CD4-positive, alpha-beta T cell treated with Interleukin-12 subunit alpha and Interleukin-12 subunit beta, for 1 hour (primary cell): ENCODE measurements at regions not wholly inside any gene's neighbourhood (a gene's known extent, or its start where the extent isn't known, plus 50 kb on each side); places are given as distances from the start of the nearest gene placed in this dataset.

Source experiments
- DNase-seq: peaks from one replicate; pipeline ENCODE4 v3.0.0-alpha.2; 2020

DNA sequence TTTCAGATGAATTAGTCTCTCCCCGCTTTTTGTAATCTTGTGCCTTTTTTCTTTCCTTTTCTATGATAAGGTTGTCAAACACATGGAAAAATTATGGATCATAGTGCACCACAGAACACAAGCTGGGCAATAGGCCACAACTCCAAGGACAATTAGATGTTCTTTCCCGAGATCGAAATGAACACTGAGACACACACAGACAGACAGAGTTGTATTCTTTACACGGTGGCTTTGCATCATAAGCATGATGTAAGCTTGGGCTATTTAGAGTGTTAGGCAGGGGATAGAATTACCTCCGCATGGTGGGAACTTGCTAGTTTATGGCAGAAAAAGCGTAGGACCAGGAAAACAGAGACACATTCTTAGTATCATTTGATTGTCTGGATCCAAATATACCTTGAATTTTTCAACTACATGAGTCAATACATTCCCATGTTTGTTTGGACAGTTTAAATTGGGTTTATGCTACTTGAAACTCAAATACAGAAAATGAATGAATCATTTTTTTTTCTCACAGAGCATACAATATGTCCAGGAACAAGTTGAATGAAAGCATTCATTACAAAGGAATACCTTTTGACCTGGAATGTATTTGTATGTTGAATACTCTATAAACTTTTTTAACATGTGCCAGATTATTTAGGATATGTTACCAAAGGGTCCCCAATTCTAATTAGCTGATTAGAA lies 1611.5 kb upstream of the TMEFF2 start:
- no peak for DNase-seq

- DNase-seq, result no peak
Observed at GRCh38 chr2:193796847-193797246, 1602.1 kb upstream of the TMEFF2 start.

DNA sequence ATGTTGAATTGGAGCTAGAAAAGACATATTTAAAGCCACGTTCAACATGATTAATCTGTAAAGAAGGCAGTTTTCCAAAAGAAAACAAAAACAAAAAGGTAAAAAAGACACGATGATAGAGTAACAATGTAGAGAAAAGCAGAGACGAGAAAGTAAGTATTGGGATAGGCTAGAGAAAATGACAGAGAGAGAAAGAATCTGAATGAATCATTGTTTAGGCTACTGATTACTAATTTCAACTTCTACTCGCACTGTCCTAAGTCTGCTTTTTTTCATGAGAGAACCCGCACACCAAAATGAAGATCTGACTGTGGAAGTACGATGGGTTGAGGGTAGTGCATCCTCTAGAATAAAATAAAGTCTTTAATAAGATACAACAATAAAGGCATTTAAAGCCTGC lies 1599.2 kb upstream of the TMEFF2 start:
- no peak for DNase-seq

GRCh38 chr2:193783681-193784080 lies 1588.9 kb upstream of the TMEFF2 start:
- DNase-seq, result no peak

- DNase-seq, result no peak
Observed at GRCh38 chr2:193778293-193778692, 1583.6 kb upstream of the TMEFF2 start.

DNA sequence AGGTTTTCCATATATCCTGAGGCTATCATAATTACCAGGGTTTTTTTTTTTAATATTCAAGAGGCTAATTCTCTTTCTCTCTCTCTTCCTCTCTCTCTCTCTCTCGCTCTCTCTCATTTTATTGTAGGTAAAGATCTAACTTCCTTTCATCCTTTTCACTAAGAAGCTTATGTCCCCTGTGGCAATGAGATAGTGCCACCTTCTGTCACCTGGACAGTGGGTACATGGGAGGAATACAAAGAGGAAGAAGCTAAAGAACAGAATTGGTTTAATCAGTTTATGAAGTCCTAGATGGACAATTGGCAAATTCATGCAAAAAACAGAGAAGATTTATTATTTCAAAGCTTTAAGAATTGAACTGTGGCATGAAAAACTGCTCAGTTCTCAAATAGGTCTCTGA lies 1582.3 kb upstream of the TMEFF2 start:
- no peak for DNase-seq

DNA sequence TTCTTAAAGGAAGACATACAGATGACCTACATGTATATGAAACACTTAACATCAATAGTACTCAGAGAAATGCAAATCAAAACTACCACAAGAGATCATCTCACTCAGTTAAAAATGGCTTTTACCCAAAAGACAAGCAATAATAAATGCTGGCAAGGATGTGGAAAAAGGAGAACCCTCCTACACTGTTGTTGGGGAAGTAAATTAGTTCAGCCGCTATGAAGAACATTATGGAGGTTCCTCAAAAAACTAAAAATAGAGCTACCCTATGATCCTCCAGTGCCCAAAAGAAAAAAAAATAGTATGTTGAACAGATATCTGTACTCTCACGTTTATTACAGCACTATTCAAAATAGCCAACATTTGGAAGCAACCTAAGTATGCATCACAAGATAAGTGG lies 1579.4 kb upstream of the TMEFF2 start:
- DNase-seq, result no peak

- DNase-seq, result no peak
Observed at GRCh38 chr2:193751299-193751698, 1556.6 kb upstream of the TMEFF2 start.

- no peak for DNase-seq
Observed at GRCh38 chr2:193749485-193749884, 1554.8 kb upstream of the TMEFF2 start.

DNA sequence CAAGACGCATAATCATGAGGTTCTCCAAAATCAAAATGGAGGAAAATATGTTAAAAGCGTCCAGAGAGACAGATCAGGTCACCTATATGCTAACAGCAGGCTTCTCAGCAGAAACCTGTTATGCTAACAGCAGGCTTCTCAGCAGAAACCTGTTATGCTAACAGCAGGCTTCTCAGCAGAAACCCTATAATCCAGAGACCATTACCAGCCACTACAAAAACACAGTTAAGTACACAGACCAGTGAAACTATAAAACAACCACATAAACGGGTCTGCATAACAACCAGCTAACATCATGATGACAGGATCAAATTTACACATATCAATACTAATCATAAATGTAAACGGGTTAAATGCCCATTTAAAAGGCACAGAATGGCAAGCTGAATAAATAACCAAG lies 1548.4 kb upstream of the TMEFF2 start:
- no peak for DNase-seq

- DNase-seq, result no peak
Observed at GRCh38 chr2:193738892-193739291, 1544.2 kb upstream of the TMEFF2 start.

GRCh38 chr2:193712912-193713311 lies 1518.2 kb upstream of the TMEFF2 start:
- no peak for DNase-seq

DNA sequence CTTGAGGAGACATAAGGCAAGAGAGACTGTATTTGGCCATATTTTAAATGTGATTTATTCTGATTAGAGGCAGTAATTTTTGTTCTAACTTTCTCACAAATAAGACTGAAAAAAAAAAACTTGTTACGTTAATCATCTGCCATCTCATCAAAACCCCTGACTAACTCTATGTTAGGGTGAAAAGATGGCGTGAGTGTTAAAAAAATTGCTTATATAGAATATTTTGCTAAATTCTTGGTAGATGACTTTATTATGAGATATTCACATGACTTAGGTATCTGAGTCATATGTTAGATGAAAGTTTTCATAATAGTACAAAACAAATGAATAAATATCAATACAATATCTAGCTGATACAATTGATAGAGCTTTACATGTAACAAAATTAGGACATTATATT lies 1508.7 kb upstream of the TMEFF2 start:
- DNase-seq, result no peak

GRCh38 chr2:193701484-193701883 lies 1506.8 kb upstream of the TMEFF2 start:
- no peak for DNase-seq

GRCh38 chr2:193695367-193695766 lies 1500.6 kb upstream of the TMEFF2 start:
- DNase-seq, result no peak

GRCh38 chr2:193693758-193694157 lies 1499.0 kb upstream of the TMEFF2 start:
- DNase-seq, result no peak

- DNase-seq, result no peak
Observed at GRCh38 chr2:193690572-193690971, 1495.8 kb upstream of the TMEFF2 start.

- DNase-seq, result no peak
Observed at GRCh38 chr2:193687195-193687594, 1492.5 kb upstream of the TMEFF2 start.

DNA sequence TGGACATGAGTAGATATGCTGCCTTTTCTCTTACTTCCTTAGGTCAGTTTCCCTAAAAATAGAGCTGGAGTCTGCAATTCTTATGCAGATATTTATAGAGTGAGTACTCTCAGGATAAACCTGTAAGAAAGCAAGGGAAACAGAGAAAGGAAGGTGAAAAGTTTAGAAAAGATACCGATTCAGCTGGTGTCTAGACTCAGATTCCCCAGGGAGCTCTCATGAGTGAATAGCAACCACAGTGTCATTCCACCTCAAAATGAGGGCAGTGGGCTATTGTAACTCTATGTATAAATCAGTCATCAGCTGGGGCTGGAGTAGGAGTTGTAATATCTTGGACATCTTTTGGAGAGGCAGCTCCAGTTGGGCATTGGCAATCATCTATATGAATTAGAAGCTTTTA lies 1485.1 kb upstream of the TMEFF2 start:
- DNase-seq, result no peak

DNA sequence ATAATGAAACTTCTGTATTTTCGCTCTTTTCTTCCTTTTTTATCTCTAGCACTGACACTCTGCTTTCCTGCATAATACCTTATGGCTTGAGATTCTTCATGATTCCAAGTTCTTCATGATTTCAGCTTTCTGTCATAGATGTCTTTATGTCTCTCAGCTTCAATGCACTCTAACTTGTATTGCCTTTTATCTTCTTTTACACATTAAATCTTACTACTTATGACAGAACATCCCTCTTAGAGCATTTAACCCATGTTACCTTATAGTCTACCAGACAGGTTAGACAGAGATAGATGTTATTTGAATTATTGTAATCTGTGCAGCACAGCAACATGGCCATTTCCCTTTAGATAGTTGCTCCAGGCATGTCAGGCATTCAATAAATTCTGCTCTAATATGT lies 1475.7 kb upstream of the TMEFF2 start:
- no peak for DNase-seq

- no peak for DNase-seq
Observed at GRCh38 chr2:193668557-193669323, 1474.0 kb upstream of the TMEFF2 start.

DNA sequence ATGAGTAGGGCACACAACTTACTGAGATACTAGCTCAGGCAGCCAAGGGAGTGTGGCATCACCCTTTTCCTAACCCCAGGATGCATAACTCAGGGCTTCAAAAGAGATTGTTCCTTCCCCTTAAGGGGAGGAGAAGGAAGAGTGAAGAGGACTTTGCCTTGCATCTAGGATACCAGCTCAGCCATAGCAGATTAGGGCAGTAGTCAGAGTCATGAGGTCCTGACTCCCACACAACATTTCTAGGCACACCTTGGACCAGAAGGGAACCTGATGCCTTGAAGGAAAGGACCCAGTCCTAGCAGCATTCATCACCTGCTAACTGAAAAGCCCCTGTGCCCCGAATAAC lies 1433.2 kb upstream of the TMEFF2 start:
- no peak for DNase-seq

GRCh38 chr2:193627187-193627926 lies 1432.6 kb upstream of the TMEFF2 start:
- no peak for DNase-seq

GRCh38 chr2:193608451-193608850 lies 1413.7 kb upstream of the TMEFF2 start:
- DNase-seq, result no peak
